Stimulated activated CD8-positive, alpha-beta memory T cell treated with anti-CD3 and anti-CD28 coated beads, Interleukin-2, amount 100 ng/mL, for 48 hours (primary cell): ENCODE measurements at regions not wholly inside any gene's neighbourhood (a gene's known extent, or its start where the extent isn't known, plus 50 kb on each side); places are given as distances from the start of the nearest gene placed in this dataset.
"Not testable (repeated sequence)": the region's sequence is repeated elsewhere in the genome, so short reads cannot be mapped to it uniquely, and the experiment has no call there.

ENCODE experiments used
- DNase-seq, 2 donors: peaks; one replicate each; pipeline ENCODE4 v3.0.0-alpha.2; 2020; ENCODE audit warnings: low read depth in 2 of 2

DNA sequence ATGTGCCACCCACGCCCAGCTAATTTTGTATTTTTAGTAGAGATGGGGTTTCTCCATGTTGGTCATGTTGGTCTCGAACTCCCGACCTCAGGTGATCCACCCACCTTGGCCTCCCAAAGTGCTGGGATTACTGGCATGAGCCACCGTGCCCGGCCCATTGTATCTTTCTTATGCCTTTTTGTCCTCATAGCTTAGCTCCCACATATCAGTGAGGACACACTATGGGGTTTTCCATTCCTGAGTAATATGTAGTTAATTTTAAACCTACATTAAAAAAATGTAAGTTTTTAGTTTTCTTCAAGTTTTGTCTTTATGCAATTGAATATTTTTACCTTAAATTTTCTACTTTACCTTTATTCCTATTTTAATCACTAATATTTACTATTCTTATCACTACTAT lies 100.2 kb downstream of the SOCS6 start:
- DNase-seq = not testable (repeated sequence)

DNA sequence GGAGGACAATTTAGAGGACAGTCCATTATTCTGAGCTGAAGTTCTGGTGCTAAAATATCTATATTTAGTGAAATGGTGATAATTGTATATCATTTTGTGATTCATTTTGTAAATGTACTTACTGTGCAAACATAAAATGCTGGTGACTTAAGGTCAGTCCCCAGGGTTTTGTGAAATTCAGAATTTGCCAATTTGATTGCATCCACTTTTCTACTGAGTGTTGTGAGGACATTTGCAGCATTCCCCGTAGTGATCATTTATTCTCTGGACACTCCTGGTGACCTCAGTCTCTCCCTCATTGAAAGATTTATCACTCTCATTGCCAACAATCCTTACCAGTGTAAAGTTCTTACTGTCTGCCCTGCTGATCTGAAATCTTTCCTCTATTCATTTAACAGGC lies 98.2 kb downstream of the SOCS6 start:
- DNase-seq = no peak

DNA sequence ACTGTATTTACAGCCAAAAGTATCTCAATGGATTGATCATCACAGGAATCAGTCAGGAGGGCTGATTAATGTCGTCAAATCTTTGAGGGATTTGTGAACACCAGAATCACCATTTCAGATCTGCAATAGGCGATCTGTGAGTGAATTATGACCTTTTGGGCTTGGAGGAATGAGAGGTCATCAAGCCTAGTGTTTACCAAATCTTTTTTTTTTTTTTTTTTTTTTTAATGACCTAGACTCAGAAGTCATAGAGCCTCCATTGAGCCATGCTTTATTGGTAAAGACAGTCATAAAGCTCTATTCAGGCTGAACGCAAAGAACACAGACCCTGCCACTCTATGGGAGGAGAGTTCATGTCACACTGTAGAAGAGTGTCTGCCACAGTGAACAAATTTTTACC lies 97.7 kb downstream of the SOCS6 start:
- DNase-seq = no peak

DNA sequence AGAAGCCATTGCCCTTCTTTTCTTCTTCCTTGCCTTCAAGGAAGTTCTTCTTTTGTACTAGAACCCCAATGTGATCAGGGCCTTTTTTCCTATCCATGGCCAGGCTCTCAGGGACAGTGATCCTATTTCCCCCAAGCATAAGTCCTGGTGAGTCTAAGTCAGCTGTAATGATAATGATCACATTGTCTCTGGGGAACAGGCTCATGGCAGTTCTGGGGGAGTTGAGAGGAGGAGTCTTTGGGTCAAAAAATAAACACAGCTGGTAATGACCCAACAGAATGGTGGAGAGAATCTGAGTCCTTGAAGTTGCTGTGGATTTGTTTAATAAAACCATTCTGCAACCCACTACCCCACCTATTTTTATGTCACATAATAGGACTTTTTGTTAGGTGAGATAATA lies 96.6 kb downstream of the SOCS6 start:
- DNase-seq = no peak

DNA sequence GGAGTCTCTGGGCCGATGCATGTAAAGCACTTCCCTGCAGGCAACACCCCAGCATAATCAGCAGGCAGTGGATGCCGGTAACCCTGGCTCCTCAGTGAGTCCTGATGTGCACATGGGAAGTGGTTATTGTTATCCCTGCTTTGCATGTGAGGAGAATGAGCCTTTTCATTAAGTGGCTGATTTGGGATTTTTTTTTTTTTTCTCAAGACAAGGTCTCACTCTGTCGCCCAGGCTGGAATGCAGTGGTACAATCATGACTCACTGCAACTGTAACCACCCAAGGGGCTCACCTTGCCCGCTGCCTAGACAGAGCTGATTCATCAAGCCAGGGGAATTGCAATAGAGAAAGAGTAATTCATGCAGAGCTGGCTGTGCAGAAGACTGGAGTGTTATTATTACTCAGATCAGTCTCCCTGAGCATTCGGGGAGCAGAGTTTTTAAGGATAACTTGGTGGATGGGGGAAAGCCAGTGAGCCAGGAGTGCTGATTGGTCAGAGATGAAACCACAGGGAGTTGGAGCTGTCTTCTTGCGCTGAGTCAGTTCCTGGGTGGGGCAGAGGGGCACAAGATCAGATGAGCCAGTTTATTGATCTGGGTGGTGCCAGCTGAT lies 95.4 kb downstream of the SOCS6 start:
- DNase-seq = no peak

DNA sequence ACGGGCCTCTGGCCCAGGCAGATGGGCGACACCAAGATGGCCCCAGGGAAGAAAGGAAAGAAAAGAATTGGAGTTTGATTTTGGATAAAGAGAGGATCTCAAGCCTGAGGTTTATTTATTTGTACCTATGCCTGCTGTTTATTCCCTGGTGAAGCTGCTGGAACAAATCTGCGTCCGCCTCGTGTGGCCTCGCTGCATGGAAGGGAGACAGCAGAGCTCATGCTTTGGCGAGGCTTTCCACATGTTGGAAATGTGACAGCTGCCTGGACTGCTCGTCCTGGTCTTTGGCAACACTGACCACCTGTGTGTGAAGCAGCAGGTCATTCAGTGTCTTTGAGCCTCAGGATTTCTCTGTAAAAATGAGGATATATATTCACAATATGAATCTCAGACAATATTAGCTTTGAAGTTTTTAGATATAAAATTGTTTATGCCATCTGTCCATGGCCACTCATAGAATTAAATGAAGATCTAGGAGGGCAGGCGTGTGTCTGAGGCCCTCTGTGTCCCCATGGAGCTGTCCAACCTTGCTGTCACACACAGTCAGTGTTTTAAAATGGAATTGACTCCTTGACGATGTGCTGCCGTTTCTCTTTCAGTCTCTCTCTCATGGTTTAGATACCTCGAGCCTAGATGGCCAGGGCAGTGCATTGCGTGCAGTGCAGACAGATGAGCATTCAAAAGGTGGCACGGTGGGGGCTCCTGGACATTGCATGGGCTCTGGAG lies 94.3 kb downstream of the SOCS6 start:
- no peak for DNase-seq

DNA sequence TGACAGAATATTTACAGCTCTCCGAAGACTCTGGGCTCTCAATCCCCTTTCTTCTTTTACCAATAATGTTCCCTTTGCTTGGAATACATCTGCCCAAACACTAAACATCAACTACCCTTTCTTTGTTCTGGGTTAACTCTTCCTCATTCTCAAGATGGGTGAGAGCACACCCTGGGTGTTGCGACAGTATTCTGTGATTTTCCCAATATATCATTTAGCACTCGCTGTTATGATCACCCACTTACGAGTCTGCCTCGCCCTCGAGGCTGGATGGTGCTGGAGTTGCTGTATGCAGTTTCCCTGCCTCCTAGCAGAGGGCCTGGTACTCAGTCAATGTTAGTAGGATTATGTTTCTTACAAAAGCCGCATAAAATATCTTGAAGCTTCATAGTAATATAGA lies 93.2 kb downstream of the SOCS6 start:
- DNase-seq = no peak

DNA sequence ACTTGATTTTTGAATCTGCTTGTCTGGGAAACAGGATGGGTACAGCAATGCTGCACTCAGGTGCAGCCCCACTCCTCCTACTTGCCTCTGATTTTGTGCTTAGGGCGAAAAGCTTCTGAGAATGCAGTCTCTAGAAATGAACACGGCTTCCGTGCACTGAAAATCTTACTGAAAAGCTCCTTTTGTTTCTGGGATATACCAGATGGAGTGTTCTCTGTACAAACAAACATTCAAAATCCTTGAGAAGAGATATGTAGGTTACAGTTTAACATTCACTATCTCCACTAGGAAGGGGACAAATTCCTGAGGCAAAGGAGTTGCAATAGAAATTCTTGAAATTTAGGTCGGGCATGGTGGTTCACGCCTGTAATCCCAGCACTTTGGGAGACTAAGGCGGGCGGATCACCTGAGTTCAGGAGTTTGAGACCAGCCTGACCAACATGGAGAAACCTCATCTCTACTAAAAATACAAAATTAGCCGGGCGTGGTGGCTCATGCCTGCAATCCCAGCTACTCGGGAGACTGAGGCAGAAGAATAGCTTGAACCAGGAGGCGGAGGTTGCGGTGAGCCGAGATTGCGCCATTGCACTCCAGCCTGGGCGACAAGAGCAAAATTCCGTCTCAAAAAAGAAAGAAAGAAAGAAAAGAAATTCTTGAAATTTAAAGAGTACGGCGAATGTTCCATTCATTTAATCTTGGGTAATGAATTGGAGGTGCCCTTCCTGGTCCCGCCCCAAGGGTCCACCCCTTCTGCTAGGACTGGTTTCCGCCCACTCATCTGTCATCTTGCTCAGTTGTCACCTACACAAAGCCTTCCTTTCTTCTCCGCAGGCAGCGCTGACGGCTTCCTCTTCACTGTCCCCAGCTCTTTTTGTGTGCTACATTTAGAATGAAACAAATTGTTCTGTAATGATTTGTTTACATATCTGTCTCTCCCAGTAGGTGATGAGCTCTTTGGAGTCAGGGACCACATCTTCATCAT lies 92.4 kb downstream of the SOCS6 start:
- DNase-seq = no peak
